H9 (cell line): ENCODE measurements at regions not wholly inside any gene's neighbourhood (a gene's known extent, or its start where the extent isn't known, plus 50 kb on each side); places are given as distances from the start of the nearest gene placed in this dataset.

Experiments
- DNase-seq: peaks from one replicate; pipeline ENCODE4 v3.0.0-alpha.2; 2017
- H2AFZ ChIP-seq: one replicate; pipeline ENCODE4 v1.6.1; 2013; ENCODE audit warnings: mild to moderate bottlenecking, low read length, control low read depth, moderate library complexity
- H2AK5ac ChIP-seq: 2 replicates; pipeline ENCODE4 v1.6.1; 2013; ENCODE audit warnings: low read length, control low read depth, mixed read lengths; ENCODE audit not compliant: insufficient read length
- H2BK120ac ChIP-seq: one replicate; pipeline ENCODE4 v1.6.1; 2013; ENCODE audit warnings: low read depth, mild to moderate bottlenecking, low read length, control low read depth, inconsistent platforms; ENCODE audit not compliant: poor library complexity, severe bottlenecking
- H2BK12ac ChIP-seq: 2 replicates; pipeline ENCODE4 v1.6.1; 2013; ENCODE audit warnings: low read length, control low read depth, mixed read lengths, low read depth; ENCODE audit not compliant: insufficient read length
- H2BK15ac ChIP-seq: 2 replicates; pipeline ENCODE4 v1.6.1; 2013; ENCODE audit warnings: low read depth, low read length, control low read depth
- H2BK20ac ChIP-seq: one replicate; pipeline ENCODE4 v1.6.1; 2013; ENCODE audit warnings: low read depth, mild to moderate bottlenecking, low read length, control low read depth, inconsistent platforms; ENCODE audit not compliant: poor library complexity, severe bottlenecking
- H2BK5ac ChIP-seq: 2 replicates; pipeline ENCODE4 v1.6.1; 2013; ENCODE audit warnings: low read length, control low read depth, mixed read lengths; ENCODE audit not compliant: insufficient read length
- H3K14ac ChIP-seq: 2 replicates; pipeline ENCODE4 v1.6.1; 2013; ENCODE audit warnings: low read length, control low read depth; ENCODE audit not compliant: insufficient read depth
- H3K18ac ChIP-seq: 2 replicates; pipeline ENCODE4 v1.6.1; 2013; ENCODE audit warnings: low read depth, mild to moderate bottlenecking, mixed read lengths, low read length, control low read depth; ENCODE audit not compliant: insufficient read length
- H3K23ac ChIP-seq: 2 replicates; pipeline ENCODE4 v1.6.1; 2013; ENCODE audit warnings: low read length, control low read depth, mixed read lengths, low read depth; ENCODE audit not compliant: insufficient read length
- H3K23me2 ChIP-seq: 2 replicates; pipeline ENCODE4 v1.6.1; 2013; ENCODE audit warnings: low read depth, mild to moderate bottlenecking, mixed read lengths, low read length, control low read depth; ENCODE audit not compliant: insufficient read length, poor library complexity, severe bottlenecking
- H3K27ac ChIP-seq: 2 replicates; pipeline ENCODE4 v1.5.1; 2013; ENCODE audit warnings: low read length, control low read depth, mixed read lengths, low read depth; ENCODE audit not compliant: insufficient read length
- H3K27me3 ChIP-seq: 2 replicates; pipeline ENCODE4 v1.6.1; 2013; ENCODE audit warnings: low read length, control low read depth, inconsistent platforms; ENCODE audit not compliant: insufficient read depth
- H3K4ac ChIP-seq: 2 replicates; pipeline ENCODE4 v1.6.1; 2013; ENCODE audit warnings: low read depth, mild to moderate bottlenecking, control low read depth, inconsistent platforms, low read length, moderate library complexity
- H3K4me1 ChIP-seq: 2 replicates; pipeline ENCODE4 v1.6.1; 2013; ENCODE audit warnings: low read length, control low read depth, inconsistent platforms; ENCODE audit not compliant: insufficient read depth
- H3K4me2 ChIP-seq: 2 replicates; pipeline ENCODE4 v1.6.1; 2013; ENCODE audit warnings: low read length, control low read depth, mixed read lengths; ENCODE audit not compliant: insufficient read length, insufficient read depth
- H3K56ac ChIP-seq: 2 replicates; pipeline ENCODE4 v1.6.1; 2013; ENCODE audit warnings: low read depth, mild to moderate bottlenecking, mixed read lengths, low read length, control low read depth; ENCODE audit not compliant: insufficient read length
- H3K79me1 ChIP-seq: 2 replicates; pipeline ENCODE4 v1.6.1; 2013; ENCODE audit warnings: low read depth, mild to moderate bottlenecking, moderate library complexity, low read length, control low read depth, inconsistent platforms; ENCODE audit not compliant: insufficient read depth, poor library complexity, severe bottlenecking
- H3K79me2 ChIP-seq: 2 replicates; pipeline ENCODE4 v1.6.1; 2013; ENCODE audit warnings: low read length, control low read depth, inconsistent platforms; ENCODE audit not compliant: insufficient read depth
- H3K9ac ChIP-seq: 2 replicates; pipeline ENCODE4 v1.6.1; 2013; ENCODE audit warnings: low read length, control low read depth, mixed read lengths; ENCODE audit not compliant: insufficient read length; ENCODE audit errors: extremely low read depth
- H3K9me3 ChIP-seq: one replicate; pipeline ENCODE4 v1.6.1; 2013; ENCODE audit warnings: low read depth, low read length, inconsistent platforms; ENCODE audit not compliant: control insufficient read depth
- H3T11ph ChIP-seq: one replicate; pipeline ENCODE4 v1.6.1; 2013; ENCODE audit warnings: mild to moderate bottlenecking, low read length, control low read depth, inconsistent platforms
- H4K20me1 ChIP-seq: one replicate; pipeline ENCODE4 v1.6.1; 2013; ENCODE audit not compliant: control insufficient read depth, insufficient read length, insufficient read depth
- H4K5ac ChIP-seq: 2 replicates; pipeline ENCODE4 v1.6.1; 2013; ENCODE audit warnings: low read depth, mild to moderate bottlenecking, mixed read lengths, low read length, control low read depth; ENCODE audit not compliant: insufficient read length
- H4K8ac ChIP-seq: replicated peaks from 2 replicates; pipeline ENCODE4 v1.6.1; 2013; ENCODE audit warnings: low read length, control low read depth, mixed read lengths, low read depth; ENCODE audit not compliant: insufficient read length
- H4K91ac ChIP-seq: 2 replicates; pipeline ENCODE4 v1.6.1; 2013; ENCODE audit warnings: low read depth, mild to moderate bottlenecking, moderate library complexity, mixed read lengths, low read length, control low read depth; ENCODE audit not compliant: insufficient read length
- H3K27ac Mint-ChIP-seq, 3 experiments: 2 replicates in 2 of 3; 3 replicates in 1 of 3; pipeline ENCODE4 v1.8.0; 2020 to 2021; ENCODE audit warnings: mixed read lengths in 3 of 3, mild to moderate bottlenecking in 1 of 3, moderate library complexity in 1 of 3
- H3K27me3 Mint-ChIP-seq: 2 replicates; pipeline ENCODE4 v1.8.0; 2021; ENCODE audit warnings: low read depth, mild to moderate bottlenecking, moderate library complexity, mixed read lengths
- H3K36me3 Mint-ChIP-seq, 3 experiments: 2 replicates in 2 of 3; 3 replicates in 1 of 3; pipeline ENCODE4 v1.8.0; 2020 to 2021; ENCODE audit warnings: low read depth in 3 of 3, mixed read lengths in 3 of 3; ENCODE audit not compliant: insufficient read depth in 1 of 3
- H3K4me1 Mint-ChIP-seq, 2 experiments: 2 replicates each; pipeline ENCODE4 v1.8.0; 2020; ENCODE audit warnings: mixed read lengths in 2 of 2
- H3K4me3 Mint-ChIP-seq, 2 experiments: 2 replicates in 1 of 2; 3 replicates in 1 of 2; pipeline ENCODE4 v1.8.0; 2020 to 2021; ENCODE audit warnings: mild to moderate bottlenecking in 2 of 2, mixed read lengths in 2 of 2, moderate library complexity in 1 of 2
- H3K9me3 Mint-ChIP-seq, 2 experiments: 2 replicates in 1 of 2; 3 replicates in 1 of 2; pipeline ENCODE4 v1.8.0; 2020; ENCODE audit warnings: mild to moderate bottlenecking in 2 of 2, mixed read lengths in 2 of 2, moderate library complexity in 1 of 2
- CTCF ChIP-seq: fragments of 200-600 bp; sonication (generic); conservative IDR thresholded peaks from 3 replicates; pipeline ENCODE4 v1.8.0; 2021; ENCODE audit warnings: antibody characterized with exemption, mild to moderate bottlenecking
- WGBS: extraction: QIAGEN DNeasy Blood & Tissue Kit; methylation state at CpG from one replicate; pipeline ENCODE4 v1.1.7; 2013; ENCODE audit warnings: missing lambda C conversion rate, low lambda C conversion rate, mixed read lengths; ENCODE audit not compliant: insufficient read length; ENCODE audit errors: extremely low coverage; 5-methylcytosine and 5-hydroxymethylcytosine counted together

DNA sequence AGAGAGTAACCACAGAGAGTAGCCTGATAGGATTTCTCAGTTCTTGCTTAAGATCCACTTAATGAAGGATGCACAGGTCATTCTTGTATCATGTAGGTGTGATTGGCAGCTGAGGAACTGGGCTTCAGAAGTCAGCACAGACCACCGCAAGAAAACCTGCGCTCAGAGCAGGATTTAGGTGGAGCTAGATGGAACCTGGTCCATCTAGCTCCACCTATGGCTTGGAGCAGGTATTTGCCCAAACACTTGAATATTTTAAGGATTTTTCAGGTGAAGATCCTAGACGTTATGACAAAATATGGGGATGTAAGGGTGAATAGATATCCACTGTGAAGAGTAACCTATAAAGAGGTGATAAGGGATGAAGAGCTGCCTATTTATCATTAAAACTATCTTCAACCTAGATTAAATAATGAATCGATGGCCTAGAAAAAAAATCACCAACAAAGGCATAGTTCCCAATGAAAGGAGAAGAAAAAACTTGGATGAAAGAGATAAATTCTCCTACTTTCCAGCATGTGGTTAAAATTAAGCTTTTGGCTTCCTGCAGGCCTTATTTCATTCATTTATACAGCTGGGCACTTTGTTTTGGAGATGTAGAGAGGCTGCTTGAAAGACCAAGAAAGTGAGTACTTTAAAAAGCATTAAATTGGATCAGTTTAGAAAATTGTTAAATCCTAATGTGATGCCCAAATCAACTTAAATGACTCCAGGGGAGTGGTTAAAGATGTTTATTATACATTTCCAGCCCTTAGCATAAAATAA, 778.4 kb upstream of the GJE1 start:
- Histone ChIP-seq H3K56ac (no peak overlapping the region), H2BK5ac (no peak overlapping the region), H3K9me3 (no peaks in the 10 kb centered on the region), H4K5ac (no peak overlapping the region), H3K4me2 (no peak overlapping the region), H3K4ac (no peak overlapping the region), H3K27ac (no peak overlapping the region), H4K8ac (no peak overlapping the region), H4K91ac (no peak overlapping the region), H3K18ac (no peak overlapping the region), H3K4me1 (no peaks in the 10 kb centered on the region), H2BK120ac (no peak overlapping the region), H2AFZ (no peak overlapping the region), H2BK12ac (no peak overlapping the region), H2BK15ac (no peak overlapping the region), H3K9ac (no peak overlapping the region), H2BK20ac (no peak overlapping the region), H3T11ph (no peak overlapping the region), H3K14ac (no peak overlapping the region), H2AK5ac (no peak overlapping the region), H4K20me1 (no peaks in the 10 kb centered on the region), H3K27me3 (no peaks in the 10 kb centered on the region), H3K79me2 (no peaks in the 10 kb centered on the region), H3K23me2 (no peaks in the 10 kb centered on the region), H3K23ac (no peak overlapping the region), H3K79me1 (no peaks in the 10 kb centered on the region)
- H3K27me3 Mint-ChIP-seq, result no peaks in the 10 kb centered on the region
- H3K4me3 Mint-ChIP-seq, result no peak overlapping the region
- H3K4me1 Mint-ChIP-seq, result 0 out of 4 replicates have a peak, but pooled peaks cover 0 to under 1% of the 10 kb centered on the region in 2 experiments
- peaks cover 8 to 9% of the 10 kb centered on the region in 2 experiments; a peak in 4 of 5 replicates for H3K9me3 Mint-ChIP-seq
- no peak overlapping the region for H3K27ac Mint-ChIP-seq
- DNase-seq, result peak; percentile 27
- H3K36me3 Mint-ChIP-seq, result peaks cover 0 to 15% (median 6%) of the 10 kb centered on the region in 3 experiments; a peak in 5 of 7 replicates
- WGBS, result no CpG with 5 or more reads among the region's 4 CpGs
- peak; percentile 51 for TF ChIP-seq CTCF
